Retinal pigment epithelial cell (primary cell): ENCODE measurements at regions not wholly inside any gene's neighbourhood (a gene's known extent, or its start where the extent isn't known, plus 50 kb on each side); places are given as distances from the start of the nearest gene placed in this dataset.

Source experiments
- DNase-seq: peaks from one replicate; pipeline ENCODE4 v3.0.0-alpha.2; 2010; ENCODE audit warnings: low read depth
- H3K4me3 ChIP-seq: 2 replicates; pipeline ENCODE4 v1.5.1; 2011; ENCODE audit warnings: mild to moderate bottlenecking, low read length, control low read depth, moderate library complexity
- CTCF ChIP-seq: conservative IDR thresholded peaks from 2 replicates; pipeline ENCODE4 v1.5.1; 2011; ENCODE audit warnings: low read depth, low read length, control low read depth, inconsistent platforms

GRCh38 chr7:52271703-52272102 is 763.7 kb upstream of the POM121L12 start:
- no peak overlapping the region for H3K4me3 ChIP-seq
- no peak for TF ChIP-seq CTCF
- DNase-seq = no peak

GRCh38 chr7:52270301-52270700 is 765.1 kb upstream of the POM121L12 start:
- TF ChIP-seq CTCF = no peak

GRCh38 chr7:52269669-52270068 is 765.8 kb upstream of the POM121L12 start:
- TF ChIP-seq CTCF = no peak
- no peak for DNase-seq
- H3K4me3 ChIP-seq = no peak overlapping the region

More at GRCh38 chr7:52270301-52270700, 765.1 kb upstream of the POM121L12 start:
- DNase-seq = no peak
- H3K4me3 ChIP-seq = no peak overlapping the region

GRCh38 chr7:52261057-52261456 is 774.4 kb upstream of the POM121L12 start:
- DNase-seq = no peak
- TF ChIP-seq CTCF = no peak
- H3K4me3 ChIP-seq = no peak overlapping the region

GRCh38 chr7:52260046-52260665 is 775.3 kb upstream of the POM121L12 start:
- no peak overlapping the region for H3K4me3 ChIP-seq
- no peak for DNase-seq

GRCh38 chr7:52257890-52258289 is 777.5 kb upstream of the POM121L12 start:
- no peak for TF ChIP-seq CTCF
- no peak overlapping the region for H3K4me3 ChIP-seq
- no peak for DNase-seq

More at GRCh38 chr7:52260046-52260665, 775.3 kb upstream of the POM121L12 start:
- TF ChIP-seq CTCF = no peak

GRCh38 chr7:52254396-52255010 is 780.9 kb upstream of the POM121L12 start:
- no peak overlapping the region for H3K4me3 ChIP-seq
- no peak for DNase-seq
- TF ChIP-seq CTCF = no peak
